Ectodermal cell (in vitro differentiated cells): ENCODE measurements at regions not wholly inside any gene's neighbourhood (a gene's known extent, or its start where the extent isn't known, plus 50 kb on each side); places are given as distances from the start of the nearest gene placed in this dataset.
"Not testable (repeated sequence)": the region's sequence is repeated elsewhere in the genome, so short reads cannot be mapped to it uniquely, and the experiment has no call there.

Experiments
- H3K27ac ChIP-seq: 2 replicates; pipeline ENCODE4 v1.7.0; 2013; ENCODE audit warnings: mild to moderate bottlenecking, low read depth, low read length; ENCODE audit not compliant: insufficient read depth, poor library complexity, severe bottlenecking
- H3K27me3 ChIP-seq: 2 replicates; pipeline ENCODE4 v1.7.0; 2013; ENCODE audit warnings: mild to moderate bottlenecking, low read length; ENCODE audit not compliant: insufficient read depth, control insufficient read depth, poor library complexity, severe bottlenecking
- H3K36me3 ChIP-seq: one replicate; pipeline ENCODE4 v1.7.0; 2013; ENCODE audit warnings: low read length; ENCODE audit not compliant: control insufficient read depth, insufficient read depth
- H3K4me1 ChIP-seq: one replicate; pipeline ENCODE4 v1.7.0; 2013; ENCODE audit warnings: low read length; ENCODE audit not compliant: control insufficient read depth, insufficient read depth
- H3K4me3 ChIP-seq: 2 replicates; pipeline ENCODE4 v1.7.0; 2013; ENCODE audit warnings: low read depth, low read length, control low read depth; ENCODE audit not compliant: insufficient read depth
- H3K9me3 ChIP-seq: 2 replicates; pipeline ENCODE4 v1.7.0; 2013; ENCODE audit warnings: mild to moderate bottlenecking, low read length, moderate library complexity; ENCODE audit not compliant: control insufficient read depth
- WGBS, 2 experiments: methylation state at CpG; one replicate each; pipeline ENCODE4 v1.1.7; 2013; ENCODE audit warnings: missing lambda C conversion rate in 2 of 2; 5-methylcytosine and 5-hydroxymethylcytosine counted together

GRCh38 chrX:36847496-36847895 is 160.7 kb upstream of the FAM47C start:
- Histone ChIP-seq H3K9me3 (no peaks in the 10 kb centered on the region), H3K4me3 (no peak overlapping the region), H3K4me1 (no peaks in the 10 kb centered on the region), H3K27me3 (no peaks in the 10 kb centered on the region), H3K27ac (no peak overlapping the region), H3K36me3 (no peaks in the 10 kb centered on the region)
- 85 to 98% methylated on average over 3 to 4 of the region's 4 CpGs for WGBS, 2 experiments

- Histone ChIP-seq H3K27me3 (no peaks in the 10 kb centered on the region), H3K9me3 (no peaks in the 10 kb centered on the region), H3K27ac (no peak overlapping the region), H3K4me1 (no peaks in the 10 kb centered on the region), H3K36me3 (no peaks in the 10 kb centered on the region), H3K4me3 (no peak overlapping the region)
- 93 to 94% methylated on average over 2 of the region's 2 CpGs for WGBS, 2 experiments
Observed at GRCh38 chrX:36849407-36849806, 158.8 kb upstream of the FAM47C start.

- H3K4me3 ChIP-seq: no peak overlapping the region
- WGBS, 2 experiments: 100% methylated on average over 1 of the region's 3 CpGs; no CpG with 5 or more reads in 1 of the 2 experiments
- H3K27ac ChIP-seq: no peak overlapping the region
- H3K36me3 ChIP-seq: no peaks in the 10 kb centered on the region
- no peaks in the 10 kb centered on the region for H3K9me3 ChIP-seq
- no peaks in the 10 kb centered on the region for H3K27me3 ChIP-seq
- no peaks in the 10 kb centered on the region for H3K4me1 ChIP-seq
Observed at GRCh38 chrX:36856849-36857248, 151.3 kb upstream of the FAM47C start.

GRCh38 chrX:36859231-36859630 is 148.9 kb upstream of the FAM47C start:
- Histone ChIP-seq H3K9me3 (no peaks in the 10 kb centered on the region), H3K4me1 (no peaks in the 10 kb centered on the region), H3K36me3 (no peaks in the 10 kb centered on the region), H3K4me3 (no peak overlapping the region), H3K27ac (no peak overlapping the region), H3K27me3 (no peaks in the 10 kb centered on the region)
- WGBS, 2 experiments: 85 to 86% methylated on average over 7 of the region's 7 CpGs

GRCh38 chrX:36861601-36862000 is 146.6 kb upstream of the FAM47C start:
- H3K4me1 ChIP-seq: no peaks in the 10 kb centered on the region
- no peaks in the 10 kb centered on the region for H3K9me3 ChIP-seq
- H3K27me3 ChIP-seq: no peaks in the 10 kb centered on the region
- no peak overlapping the region for H3K4me3 ChIP-seq
- no peak overlapping the region for H3K27ac ChIP-seq
- H3K36me3 ChIP-seq: no peaks in the 10 kb centered on the region

GRCh38 chrX:36867143-36867542 is 141.0 kb upstream of the FAM47C start:
- 20 to 50% methylated on average over 1 of the region's 3 CpGs for WGBS, 2 experiments

GRCh38 chrX:36868592-36868991 is 139.6 kb upstream of the FAM47C start:
- 96 to 100% methylated on average over 3 of the region's 3 CpGs for WGBS, 2 experiments
- H3K9me3 ChIP-seq: no peaks in the 10 kb centered on the region

More at GRCh38 chrX:36867143-36867542, 141.0 kb upstream of the FAM47C start:
- no peak overlapping the region for H3K27ac ChIP-seq
- no peaks in the 10 kb centered on the region for H3K9me3 ChIP-seq
- no peaks in the 10 kb centered on the region for H3K4me1 ChIP-seq
- no peak overlapping the region for H3K4me3 ChIP-seq
- H3K36me3 ChIP-seq: no peaks in the 10 kb centered on the region
- no peaks in the 10 kb centered on the region for H3K27me3 ChIP-seq

GRCh38 chrX:36869457-36869856 is 138.7 kb upstream of the FAM47C start:
- H3K4me3 ChIP-seq: no peak overlapping the region
- no peaks in the 10 kb centered on the region for H3K4me1 ChIP-seq
- H3K27ac ChIP-seq: no peak overlapping the region
- H3K36me3 ChIP-seq: no peaks in the 10 kb centered on the region
- no peaks in the 10 kb centered on the region for H3K9me3 ChIP-seq
- no peaks in the 10 kb centered on the region for H3K27me3 ChIP-seq
- 84 to 100% methylated on average over 2 of the region's 2 CpGs for WGBS, 2 experiments

More at GRCh38 chrX:36868592-36868991, 139.6 kb upstream of the FAM47C start:
- Histone ChIP-seq H3K27ac (no peak overlapping the region), H3K27me3 (no peaks in the 10 kb centered on the region), H3K4me3 (no peak overlapping the region), H3K4me1 (no peaks in the 10 kb centered on the region), H3K36me3 (no peaks in the 10 kb centered on the region)

GRCh38 chrX:36897690-36898089 is 110.5 kb upstream of the FAM47C start:
- H3K36me3 ChIP-seq: no peaks in the 10 kb centered on the region
- H3K9me3 ChIP-seq: no peaks in the 10 kb centered on the region
- no peaks in the 10 kb centered on the region for H3K27me3 ChIP-seq
- no peak overlapping the region for H3K4me3 ChIP-seq
- no peak overlapping the region for H3K27ac ChIP-seq
- no peaks in the 10 kb centered on the region for H3K4me1 ChIP-seq
- 92 to 96% methylated on average over 2 of the region's 3 CpGs for WGBS, 2 experiments

- Histone ChIP-seq H3K9me3 (no peaks in the 10 kb centered on the region), H3K27me3 (no peaks in the 10 kb centered on the region), H3K4me1 (no peaks in the 10 kb centered on the region), H3K36me3 (no peaks in the 10 kb centered on the region), H3K4me3 (no peak overlapping the region), H3K27ac (no peak overlapping the region)
- 65 to 66% methylated on average over 2 to 3 of the region's 3 CpGs for WGBS, 2 experiments
Observed at GRCh38 chrX:36898301-36898700, 109.9 kb upstream of the FAM47C start.

- H3K9me3 ChIP-seq: not testable (repeated sequence)
Observed at GRCh38 chrX:36904561-36904960, 103.6 kb upstream of the FAM47C start.

More at GRCh38 chrX:36904561-36904960, 103.6 kb upstream of the FAM47C start:
- not testable (repeated sequence) for H3K27ac ChIP-seq, H3K36me3 ChIP-seq, H3K27me3 ChIP-seq, H3K4me1 ChIP-seq, H3K4me3 ChIP-seq
- WGBS, 2 experiments: 95 to 97% methylated on average over 3 of the region's 3 CpGs
